SH-SY5Y (cell line): ENCODE measurements at regions not wholly inside any gene's neighbourhood (a gene's known extent, or its start where the extent isn't known, plus 50 kb on each side); places are given as distances from the start of the nearest gene placed in this dataset.

Experiments used
- GATA2 ChIP-seq: IDR thresholded peaks from 2 replicates; pipeline ENCODE4 v1.6.1; 2011; ENCODE audit warnings: mild to moderate bottlenecking, low read depth, low read length
- GATA3 ChIP-seq: IDR thresholded peaks from 2 replicates; pipeline ENCODE4 v1.6.1; 2011; ENCODE audit warnings: low read depth, mild to moderate bottlenecking, low read length, moderate library complexity

DNA sequence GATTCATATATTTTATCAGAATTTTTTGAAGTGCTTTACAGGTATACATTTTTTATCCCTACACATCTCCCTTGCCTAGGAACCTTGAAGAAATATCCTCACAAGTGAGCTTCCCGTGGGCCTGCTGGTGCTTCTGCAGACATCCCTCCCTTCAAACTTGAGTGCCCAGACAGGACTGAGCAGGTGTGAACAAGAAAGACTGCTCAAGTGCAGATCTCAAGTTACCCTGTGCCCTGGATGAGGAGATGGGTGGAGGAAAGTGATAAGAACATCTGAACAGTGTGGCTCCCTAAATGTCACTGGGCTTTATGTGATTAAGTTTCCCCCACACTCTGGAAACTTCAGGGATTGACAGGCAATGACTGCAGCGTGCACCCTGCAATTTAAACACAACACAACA is 209.8 kb downstream of the TLE1 start:
- TF ChIP-seq GATA2 (no peak), GATA3 (no peak)
